Stomach (tissue), 4 donors: ENCODE measurements at regions not wholly inside any gene's neighbourhood (a gene's known extent, or its start where the extent isn't known, plus 50 kb on each side); places are given as distances from the start of the nearest gene placed in this dataset.

Experiments
- CTCF ChIP-seq, 7 experiments: fragments of 450-650 bp in 4 of 7; fragments of 200-600 bp in 3 of 7; sonication (generic) in 3 of 7; IDR thresholded peaks; one replicate each; pipeline ENCODE4 v1.5.1; 2016 to 2019; ENCODE audit warnings: antibody characterized with exemption in 7 of 7, control low read depth in 2 of 7, mild to moderate bottlenecking in 1 of 7
- EP300 ChIP-seq: sonication (generic); formaldehyde crosslinking; IDR thresholded peaks from one replicate; pipeline ENCODE4 v1.6.1; 2017; ENCODE audit warnings: antibody characterized with exemption

GRCh38 chr12:76173756-76174155, 89.3 kb upstream of the NAP1L1 start:
- no peak for TF ChIP-seq CTCF (IDR thresholded peaks at IDR 0.05)
- no peak for TF ChIP-seq EP300
